HEK293 (cell line): ENCODE measurements at regions not wholly inside any gene's neighbourhood (a gene's known extent, or its start where the extent isn't known, plus 50 kb on each side); places are given as distances from the start of the nearest gene placed in this dataset.

ENCODE experiments used
- CTCF ChIA-PET: fragments of 350-600 bp; formaldehyde crosslinking; extraction: SDS; loops from one replicate; lab custom pipeline; 2021; ENCODE audit warnings: antibody characterized with exemption; lab: Yijun Ruan, JAX
- POLR2A ChIA-PET: fragments of 300-600 bp; formaldehyde crosslinking; extraction: SDS; loops from one replicate; lab custom pipeline; 2020; ENCODE audit warnings: antibody characterized with exemption, inconsistent platforms; lab: Yijun Ruan, JAX
- H3K27ac ChIP-seq: fragments of 200-500 bp; sonication (Bioruptor generic); 2 replicates; pipeline ENCODE4 v1.5.1; 2014; ENCODE audit warnings: low read depth, low read length, control low read depth, inconsistent platforms; ENCODE audit errors: extremely low read depth
- H3K36me3 ChIP-seq, 2 experiments: fragments of 200-500 bp in 1 of 2; sonication (Bioruptor generic) in 1 of 2; 1 replicate in 1 of 2; 2 replicates in 1 of 2; pipeline ENCODE4 v1.5.1; 2014 to 2017; ENCODE audit warnings: inconsistent platforms in 2 of 2, low read length in 2 of 2; ENCODE audit not compliant: control insufficient read depth in 2 of 2, insufficient read depth in 1 of 2
- H3K4me1 ChIP-seq: fragments of 200-500 bp; sonication (Bioruptor generic); 2 replicates; pipeline ENCODE4 v1.5.1; 2014; ENCODE audit warnings: mild to moderate bottlenecking, low read length, inconsistent platforms; ENCODE audit not compliant: control insufficient read depth, insufficient read depth
- H3K4me3 ChIP-seq: 2 replicates; pipeline ENCODE4 v1.5.1; 2011; ENCODE audit warnings: low read depth, mild to moderate bottlenecking, control low read depth, low read length, moderate library complexity
- H3K9me3 ChIP-seq: fragments of 200-500 bp; sonication (Bioruptor generic); 2 replicates; pipeline ENCODE4 v1.5.1; 2014; ENCODE audit warnings: low read depth, low read length, inconsistent platforms; ENCODE audit not compliant: control insufficient read depth, insufficient read depth
- HOXA7 ChIP-seq: sonication (generic); formaldehyde crosslinking; IDR thresholded peaks from 2 replicates; pipeline ENCODE4 v1.8.1; 2022; ENCODE audit warnings: missing genetic modification reagents, borderline replicate concordance
- HOXD13 ChIP-seq: sonication (generic); formaldehyde crosslinking; IDR thresholded peaks from 2 replicates; pipeline ENCODE4 v1.8.0; 2022; ENCODE audit warnings: missing genetic modification reagents, borderline replicate concordance
- IKZF3 ChIP-seq: fragments of 450-650 bp; IDR thresholded peaks from 2 replicates; pipeline ENCODE4 v1.5.0; 2018; ENCODE audit warnings: missing biosample characterization, mild to moderate bottlenecking, missing genetic modification characterization, moderate library complexity
- KLF10 ChIP-seq: fragments of 450-650 bp; IDR thresholded peaks from 2 replicates; pipeline ENCODE4 v1.5.1; 2018; ENCODE audit warnings: missing biosample characterization, mild to moderate bottlenecking, missing genetic modification characterization
- KLF7 ChIP-seq: fragments of 450-650 bp; formaldehyde crosslinking; IDR thresholded peaks from 2 replicates; pipeline ENCODE4 v1.5.1; 2016; ENCODE audit warnings: missing biosample characterization, missing genetic modification characterization, borderline replicate concordance
- KLF8 ChIP-seq: fragments of 450-650 bp; formaldehyde crosslinking; IDR thresholded peaks from 2 replicates; pipeline ENCODE4 v1.5.1; 2016; ENCODE audit warnings: missing biosample characterization, missing genetic modification characterization
- KLF9 ChIP-seq: fragments of 450-650 bp; formaldehyde crosslinking; IDR thresholded peaks from 2 replicates; pipeline ENCODE4 v1.5.1; 2016; ENCODE audit warnings: missing biosample characterization, missing genetic modification characterization, low read depth
- SCRT2 ChIP-seq: fragments of 450-650 bp; formaldehyde crosslinking; IDR thresholded peaks from 2 replicates; pipeline ENCODE4 v1.5.1; 2016; ENCODE audit warnings: missing biosample characterization, missing genetic modification characterization
- SETDB1 ChIP-seq: IDR thresholded peaks from one replicate; pipeline ENCODE4 v1.6.1; 2017; ENCODE audit warnings: mild to moderate bottlenecking, low read length, moderate library complexity, mixed read lengths; ENCODE audit not compliant: insufficient read length
- SP3 ChIP-seq: fragments of 450-650 bp; formaldehyde crosslinking; IDR thresholded peaks from 2 replicates; pipeline ENCODE4 v1.5.1; 2016; ENCODE audit warnings: missing biosample characterization, missing genetic modification characterization
- TRIM28 ChIP-seq: IDR thresholded peaks from 2 replicates; pipeline ENCODE4 v1.6.1; 2011; ENCODE audit warnings: low read length, control low read depth, borderline replicate concordance
- ZBTB20 ChIP-seq: fragments of 450-650 bp; formaldehyde crosslinking; IDR thresholded peaks from 2 replicates; pipeline ENCODE4 v1.5.1; 2016; ENCODE audit warnings: missing biosample characterization, missing genetic modification characterization
- ZBTB21 ChIP-seq: fragments of 450-650 bp; formaldehyde crosslinking; IDR thresholded peaks from 2 replicates; pipeline ENCODE4 v1.5.1; 2017; ENCODE audit warnings: missing biosample characterization, missing genetic modification characterization
- ZFHX2 ChIP-seq: fragments of 450-650 bp; formaldehyde crosslinking; conservative IDR thresholded peaks from 2 replicates; pipeline ENCODE4 v1.5.1; 2016; ENCODE audit warnings: missing biosample characterization, missing genetic modification characterization
- ZFP41 ChIP-seq: fragments of 450-650 bp; formaldehyde crosslinking; IDR thresholded peaks from 2 replicates; pipeline ENCODE4 v1.5.1; 2016; ENCODE audit warnings: missing biosample characterization, missing genetic modification characterization, borderline replicate concordance
- ZNF175 ChIP-seq: fragments of 450-650 bp; formaldehyde crosslinking; IDR thresholded peaks from 2 replicates; pipeline ENCODE4 v1.5.1; 2016; ENCODE audit warnings: missing biosample characterization, missing genetic modification characterization
- ZNF214 ChIP-seq: fragments of 450-650 bp; formaldehyde crosslinking; IDR thresholded peaks from 2 replicates; pipeline ENCODE4 v1.5.1; 2017; ENCODE audit warnings: missing biosample characterization, mild to moderate bottlenecking, missing genetic modification characterization, borderline replicate concordance
- ZNF280D ChIP-seq: fragments of 450-650 bp; formaldehyde crosslinking; IDR thresholded peaks from 2 replicates; pipeline ENCODE4 v1.5.1; 2016; ENCODE audit warnings: missing biosample characterization, missing genetic modification characterization
- ZNF341 ChIP-seq: fragments of 450-650 bp; formaldehyde crosslinking; IDR thresholded peaks from 2 replicates; pipeline ENCODE4; 2016; ENCODE audit warnings: low read depth, missing biosample characterization, missing genetic modification characterization
- ZNF398 ChIP-seq: fragments of 450-650 bp; formaldehyde crosslinking; IDR thresholded peaks from 2 replicates; pipeline ENCODE4 v1.5.1; 2017; ENCODE audit warnings: missing biosample characterization, missing genetic modification characterization
- ZNF426 ChIP-seq: fragments of 450-650 bp; formaldehyde crosslinking; IDR thresholded peaks from 2 replicates; pipeline ENCODE4 v1.5.1; 2017; ENCODE audit warnings: missing biosample characterization, missing genetic modification characterization, mild to moderate bottlenecking, inconsistent platforms, moderate library complexity
- ZNF48 ChIP-seq: fragments of 450-650 bp; formaldehyde crosslinking; IDR thresholded peaks from 2 replicates; pipeline ENCODE4 v1.5.1; 2016; ENCODE audit warnings: missing biosample characterization, missing genetic modification characterization
- ZNF501 ChIP-seq: fragments of 450-650 bp; formaldehyde crosslinking; IDR thresholded peaks from 2 replicates; pipeline ENCODE4 v1.5.1; 2016; ENCODE audit warnings: missing biosample characterization, missing genetic modification characterization
- ZNF513 ChIP-seq: fragments of 450-650 bp; IDR thresholded peaks from 2 replicates; pipeline ENCODE4 v1.5.1; 2018; ENCODE audit warnings: missing biosample characterization, missing genetic modification characterization
- ZNF549 ChIP-seq: fragments of 450-650 bp; IDR thresholded peaks from 2 replicates; pipeline ENCODE4 v1.5.1; 2018; ENCODE audit warnings: missing biosample characterization, missing genetic modification characterization, mild to moderate bottlenecking, inconsistent platforms, moderate library complexity
- ZNF623 ChIP-seq: fragments of 450-650 bp; formaldehyde crosslinking; IDR thresholded peaks from 2 replicates; pipeline ENCODE4 v1.5.1; 2016; ENCODE audit warnings: missing biosample characterization, missing genetic modification characterization
- ZNF830 ChIP-seq: fragments of 450-650 bp; IDR thresholded peaks from 2 replicates; pipeline ENCODE4 v1.5.0; 2018; ENCODE audit warnings: missing biosample characterization, missing genetic modification characterization, low read depth, mild to moderate bottlenecking, moderate library complexity
- ZSCAN30 ChIP-seq: fragments of 450-650 bp; IDR thresholded peaks from 2 replicates; pipeline ENCODE4 v1.5.1; 2018; ENCODE audit warnings: missing biosample characterization, mild to moderate bottlenecking, missing genetic modification characterization, moderate library complexity

- no peak overlapping the region for H3K27ac ChIP-seq
- no peak overlapping the region for H3K4me3 ChIP-seq
- no peaks in the 10 kb centered on the region for H3K4me1 ChIP-seq
- no peaks in the 10 kb centered on the region for H3K36me3 ChIP-seq
- CTCF ChIA-PET, result no interaction called here
- TF ChIP-seq HOXA7 (CRISPR knock-in tag) (no peak), ZFP41 (no peak), ZNF48 (tag by site-specific recombination) (no peak), ZNF426 (no peak), SETDB1 (peak; percentile 88), KLF10 (tag by site-specific recombination) (no peak), ZNF549 (tag by site-specific recombination) (0 out of 2 replicates have a peak, but pooled peaks have one; percentile 3), TRIM28 (peak; percentile 50), ZNF280D (no peak), ZNF175 (tag by site-specific recombination) (no peak), ZNF513 (no peak), IKZF3 (tag by site-specific recombination) (no peak)
- POLR2A ChIA-PET, result no interaction called here
- H3K9me3 ChIP-seq, result no peaks in the 10 kb centered on the region
These were observed 175.8 kb downstream of the TMEM167A start for GRCh38 chr5:82901281-82901888.

- Histone ChIP-seq H3K4me1 (no peaks in the 10 kb centered on the region; the same call in 1 of the 2 replicates), H3K4me3 (no peak overlapping the region), H3K36me3 (no peaks in the 10 kb centered on the region), H3K27ac (no peak overlapping the region), H3K9me3 (no peaks in the 10 kb centered on the region)
- TF ChIP-seq ZBTB20 (tag by site-specific recombination) (no peak), ZFHX2 (tag by site-specific recombination) (peak; percentile 37), ZNF623 (tag by site-specific recombination) (no peak)
- ChIA-PET CTCF (no interaction called here), POLR2A (interaction anchor here (0.6 kb wide), 1 partner anchor 12 kb away, joined by 3 read pairs; no protein-coding TSS in a partner anchor)
These were observed 182.5 kb downstream of the TMEM167A start for GRCh38 chr5:82894716-82895115.

GRCh38 chr5:82889088-82889487, 188.1 kb downstream of the TMEM167A start:
- Histone ChIP-seq H3K4me3 (no peak overlapping the region), H3K4me1 (peaks cover 9% of the 10 kb centered on the region), H3K36me3 (no peaks in the 10 kb centered on the region), H3K9me3 (no peaks in the 10 kb centered on the region), H3K27ac (no peak overlapping the region)
- TF ChIP-seq KLF10 (tag by site-specific recombination) (no peak), SP3 (tag by site-specific recombination) (no peak), KLF9 (tag by site-specific recombination) (no peak), ZSCAN30 (tag by site-specific recombination) (no peak), ZNF341 (no peak), HOXD13 (CRISPR knock-in tag) (no peak), KLF8 (tag by site-specific recombination) (no peak), SCRT2 (tag by site-specific recombination) (no peak), KLF7 (tag by site-specific recombination) (no peak), ZNF501 (tag by site-specific recombination) (no peak), ZNF214 (tag by site-specific recombination) (no peak), ZBTB21 (tag by site-specific recombination) (no peak), ZNF830 (tag by site-specific recombination) (no peak), ZNF398 (tag by site-specific recombination) (no peak)
- ChIA-PET CTCF (interaction anchor here (0.6 kb wide), 1 partner anchor 250 kb away, joined by 3 read pairs; no protein-coding TSS in a partner anchor), POLR2A (no interaction called here)
